GM18499 (cell line): ENCODE measurements at regions not wholly inside any gene's neighbourhood (a gene's known extent, or its start where the extent isn't known, plus 50 kb on each side); places are given as distances from the start of the nearest gene placed in this dataset.

Experiments
- ATAC-seq: cut with Tn5 transposase; IDR thresholded peaks from one replicate; pipeline ENCODE4 v1.9.1; 2021; ENCODE audit warnings: moderate number of reproducible peaks; ENCODE audit not compliant: insufficient read depth, unreplicated experiment

DNA sequence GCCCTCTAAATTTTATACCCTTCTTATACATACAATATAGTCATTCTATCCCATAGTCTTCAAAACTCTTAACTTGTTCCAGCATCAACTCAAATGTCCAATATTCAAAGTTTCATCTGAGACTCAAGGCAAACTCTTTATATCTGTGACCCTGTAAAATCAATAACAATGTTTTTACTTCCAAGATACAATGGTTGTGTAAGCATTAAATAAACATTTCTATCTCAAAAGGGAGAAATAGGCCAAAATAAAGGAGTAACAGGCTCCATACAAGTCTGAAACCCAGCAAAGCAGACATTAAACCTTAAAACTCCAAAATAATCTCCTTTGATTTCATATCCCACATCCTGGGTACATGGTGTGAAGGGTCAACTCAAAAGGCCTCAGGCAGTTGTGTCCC lies 1299.1 kb downstream of the MRPL39 start:
- no peak for ATAC-seq

DNA sequence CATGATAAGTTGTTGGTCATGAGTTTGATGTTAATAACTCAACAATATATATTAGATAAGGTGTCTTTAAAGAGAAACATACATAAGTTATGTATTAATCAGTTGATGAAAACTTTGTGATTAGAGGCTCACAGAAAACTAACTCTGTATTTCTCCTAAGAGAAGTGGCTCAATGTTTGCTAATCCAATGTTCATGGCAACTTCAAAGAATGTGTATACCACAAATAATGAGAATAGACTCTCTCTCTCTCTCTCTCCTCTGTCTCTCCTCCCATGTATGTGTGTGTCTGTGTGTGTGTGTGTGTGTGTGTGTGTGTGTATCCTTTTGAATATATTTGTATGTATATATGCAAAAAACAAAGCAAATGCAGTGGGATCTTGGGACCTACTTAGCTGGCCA lies 1304.9 kb downstream of the MRPL39 start:
- no peak for ATAC-seq

DNA sequence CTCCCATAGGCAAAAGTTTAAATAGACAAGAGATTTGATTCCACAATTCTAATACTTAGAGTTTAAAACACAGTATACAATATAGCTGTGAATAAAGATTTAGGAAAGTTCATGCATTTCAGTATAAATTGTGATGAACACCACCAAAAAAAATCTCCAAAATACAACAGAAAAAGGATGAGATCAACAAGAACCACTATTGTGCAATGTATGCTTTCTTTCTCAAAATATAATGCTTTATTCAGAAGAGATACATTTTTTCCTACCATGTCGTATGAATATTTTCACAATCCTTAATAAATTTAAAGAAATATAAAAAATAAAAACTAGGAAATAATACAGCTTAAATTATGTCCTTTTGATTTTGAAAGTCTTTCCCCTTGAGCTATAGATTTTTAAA lies 1309.2 kb downstream of the MRPL39 start:
- no peak for ATAC-seq

DNA sequence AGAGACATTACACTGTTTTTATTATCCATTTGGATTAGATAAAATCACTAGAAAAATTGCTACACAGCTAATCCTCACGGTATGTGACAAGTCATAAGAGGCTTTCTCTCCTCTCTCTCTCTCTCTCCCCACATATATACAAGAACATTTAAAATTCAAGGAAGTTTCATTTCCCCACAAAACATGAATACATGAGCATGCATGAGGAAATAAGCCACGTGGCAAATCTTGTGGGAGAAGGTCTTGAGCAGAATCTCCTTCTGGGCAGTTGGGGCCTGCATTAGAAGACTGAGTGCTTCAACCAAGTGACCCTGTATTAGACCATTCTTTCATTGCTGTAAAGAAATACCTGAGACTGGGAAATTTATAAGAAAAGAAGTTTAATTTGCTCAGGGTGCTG lies 1313.1 kb downstream of the MRPL39 start:
- ATAC-seq, result no peak

DNA sequence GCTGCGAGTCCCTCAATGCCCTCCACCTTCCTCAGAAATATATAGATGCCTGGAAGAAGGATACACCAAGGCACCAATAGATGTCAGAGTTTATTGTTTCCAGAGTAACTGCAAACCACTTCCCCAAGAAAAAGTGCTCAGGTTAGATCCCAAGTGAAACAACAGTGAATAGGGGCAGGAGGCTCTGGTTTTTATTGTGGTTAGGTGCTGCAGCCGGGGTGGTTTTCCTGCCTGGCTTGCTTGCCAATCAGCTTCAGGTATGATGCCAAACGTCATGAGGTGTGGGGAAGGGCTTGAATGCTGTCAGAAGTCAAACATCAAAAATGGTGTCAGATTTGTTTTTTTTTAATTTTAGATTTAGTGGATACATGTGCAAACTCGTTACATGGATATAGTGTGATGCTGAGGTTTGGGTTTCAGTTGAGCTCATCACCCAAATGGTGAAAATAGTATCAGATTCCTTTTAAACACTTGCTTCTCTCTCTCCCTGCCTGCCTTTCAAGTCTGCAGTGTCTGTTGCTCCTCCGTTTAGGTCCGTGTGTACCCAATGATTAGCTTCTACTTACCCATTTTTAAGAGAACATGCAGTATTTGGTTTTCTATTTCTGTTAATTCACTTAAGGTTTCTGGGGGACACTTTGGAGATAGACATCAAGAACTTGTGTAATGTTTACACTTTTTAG lies 1317.0 kb downstream of the MRPL39 start:
- ATAC-seq, result no peak

DNA sequence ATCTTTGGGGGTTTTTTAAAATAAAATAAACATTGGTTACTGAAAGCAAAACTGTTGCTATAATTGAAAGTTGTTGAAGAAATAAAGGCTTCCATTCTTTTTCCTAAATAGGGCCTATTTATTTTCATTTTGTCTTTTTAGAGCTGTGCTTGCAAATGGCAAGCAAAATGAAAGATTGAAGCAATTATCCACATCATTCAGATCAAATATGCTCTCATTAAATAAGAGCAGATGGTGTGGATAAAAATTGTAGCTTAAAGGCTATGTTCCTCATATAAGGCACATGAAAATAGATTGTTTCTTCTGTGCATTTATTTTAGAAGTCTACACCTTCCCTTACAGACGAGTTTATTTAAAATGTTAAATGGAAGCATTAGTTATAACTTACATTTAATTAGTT lies 1317.7 kb downstream of the MRPL39 start:
- ATAC-seq, result no peak

DNA sequence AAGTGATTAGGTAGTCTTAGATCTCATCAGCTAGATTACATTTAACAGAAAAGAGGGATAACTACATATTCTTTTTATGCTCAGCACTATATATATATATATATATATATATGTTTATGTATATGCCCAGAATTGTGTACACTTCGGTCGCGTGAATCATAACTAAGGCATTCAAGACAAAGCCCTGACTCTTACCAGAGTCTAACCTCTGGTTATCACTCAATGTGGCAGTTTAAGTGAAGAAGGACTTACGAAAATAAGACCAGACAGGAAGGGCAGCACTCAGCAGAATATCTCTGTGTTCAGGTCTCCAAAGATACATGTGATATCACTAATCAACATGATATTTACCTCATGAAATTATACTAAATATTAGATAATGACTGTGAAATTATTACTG lies 1326.7 kb downstream of the MRPL39 start:
- ATAC-seq, result no peak

DNA sequence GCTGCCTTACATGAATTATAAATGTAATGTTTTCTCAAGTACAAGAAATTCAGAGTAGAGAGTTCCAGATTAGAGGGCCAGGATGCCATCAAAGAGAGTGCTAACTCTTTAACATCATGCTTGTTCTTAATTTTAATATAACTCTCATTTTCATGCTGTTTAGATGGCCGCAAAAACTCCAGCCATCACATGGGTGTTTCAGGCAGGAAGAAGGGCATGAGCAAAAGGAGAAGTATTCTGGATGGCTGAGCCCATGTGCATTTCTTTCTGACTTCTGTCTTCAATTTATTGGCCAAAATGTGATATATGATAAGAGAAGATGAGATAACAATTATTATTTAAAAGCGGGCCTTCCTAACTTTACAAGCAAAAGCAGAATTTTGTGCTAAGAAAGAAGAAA lies 1328.6 kb downstream of the MRPL39 start:
- ATAC-seq, result no peak

DNA sequence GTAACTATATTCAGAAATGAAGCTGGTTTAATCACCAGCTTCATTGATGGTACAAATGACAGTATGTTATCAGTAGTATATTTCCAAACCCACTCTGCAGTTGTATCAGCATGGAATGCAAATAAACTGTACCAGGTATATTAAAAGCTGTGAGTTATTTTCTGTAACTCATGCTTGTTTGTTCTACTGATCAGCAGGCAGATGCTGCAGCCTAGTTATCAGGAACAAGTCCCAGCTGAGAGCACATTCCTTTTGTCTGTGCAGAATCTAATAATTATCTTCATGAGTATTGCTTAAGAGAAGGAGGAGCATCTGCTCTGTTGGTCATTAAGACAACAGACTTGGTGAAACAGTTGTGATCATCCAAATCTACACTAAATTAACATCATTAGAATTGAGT lies 1331.1 kb downstream of the MRPL39 start:
- ATAC-seq, result no peak

DNA sequence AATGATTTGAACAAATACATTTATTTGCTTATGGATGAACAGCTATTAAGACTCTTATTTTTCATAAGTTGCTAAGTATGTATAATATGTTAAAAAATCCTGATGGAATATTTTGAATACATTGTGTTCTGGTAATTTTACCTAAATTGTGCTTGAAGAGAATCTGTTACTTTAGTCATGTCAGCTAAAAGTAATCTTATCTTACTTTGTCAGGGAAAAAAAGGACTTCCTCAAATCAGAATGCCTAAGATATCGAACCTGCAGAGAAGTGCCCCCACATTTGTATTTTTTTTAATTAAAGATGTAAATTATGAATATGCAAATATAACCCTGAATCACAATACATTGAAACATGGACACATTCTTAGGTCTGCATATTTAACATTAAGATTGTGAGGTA lies 1331.7 kb downstream of the MRPL39 start:
- ATAC-seq, result no peak

DNA sequence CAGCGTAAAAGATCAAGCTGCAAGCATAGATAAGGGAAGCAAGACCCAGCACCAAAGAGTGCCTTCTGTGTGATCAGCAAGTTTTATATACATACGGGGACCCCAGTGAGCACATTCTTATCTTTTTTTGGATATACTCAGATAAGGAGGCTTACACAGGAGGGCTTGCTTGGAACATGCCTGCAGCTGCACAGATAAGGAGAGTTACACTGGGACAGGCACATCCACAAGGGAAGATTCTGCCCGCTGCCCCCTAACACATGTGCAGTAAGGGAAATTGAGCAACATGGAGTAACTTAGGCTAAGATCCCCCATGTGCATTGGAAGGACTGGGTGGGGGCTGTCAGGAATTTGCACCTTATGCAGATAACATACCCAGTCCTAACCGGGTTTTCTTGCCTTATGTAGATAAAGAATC lies 1334.8 kb downstream of the MRPL39 start:
- no peak for ATAC-seq

DNA sequence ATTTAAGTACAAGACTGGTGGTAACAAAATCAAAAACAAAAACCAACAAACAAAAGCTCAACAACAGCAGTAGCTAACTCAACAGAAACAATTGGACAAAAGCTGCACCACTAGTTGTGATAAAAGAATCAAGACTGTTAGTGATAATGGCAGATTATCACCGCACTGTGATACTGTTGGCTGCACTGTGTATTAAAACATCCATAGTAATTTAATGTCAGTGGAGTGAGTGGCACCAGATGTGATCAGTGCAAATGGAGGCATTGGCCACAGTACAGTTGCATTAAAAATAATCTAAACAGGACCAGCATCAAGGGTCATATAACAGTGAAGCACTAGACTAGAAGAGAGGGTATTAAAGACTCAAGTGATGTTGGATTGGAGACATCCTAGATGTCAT lies 1341.3 kb downstream of the MRPL39 start:
- no peak for ATAC-seq

DNA sequence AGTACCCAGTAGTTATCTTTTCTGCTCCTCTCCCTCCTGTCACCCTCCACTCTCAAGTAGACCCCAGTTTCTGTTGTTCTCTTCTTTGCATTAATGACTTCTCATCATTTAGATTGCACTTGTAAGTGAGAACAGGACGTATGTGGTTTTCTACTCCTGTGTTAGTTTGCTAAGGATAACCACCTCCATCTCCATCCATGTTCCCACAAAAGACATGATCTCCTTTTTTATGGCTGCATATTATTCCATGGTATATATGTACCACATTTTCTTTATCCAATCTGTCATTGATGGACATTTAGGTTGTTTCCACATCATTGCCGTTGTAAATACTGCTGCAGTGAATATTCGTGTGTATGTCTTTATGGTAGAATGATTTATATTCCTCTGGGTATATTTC lies 1346.5 kb downstream of the MRPL39 start:
- ATAC-seq, result no peak

DNA sequence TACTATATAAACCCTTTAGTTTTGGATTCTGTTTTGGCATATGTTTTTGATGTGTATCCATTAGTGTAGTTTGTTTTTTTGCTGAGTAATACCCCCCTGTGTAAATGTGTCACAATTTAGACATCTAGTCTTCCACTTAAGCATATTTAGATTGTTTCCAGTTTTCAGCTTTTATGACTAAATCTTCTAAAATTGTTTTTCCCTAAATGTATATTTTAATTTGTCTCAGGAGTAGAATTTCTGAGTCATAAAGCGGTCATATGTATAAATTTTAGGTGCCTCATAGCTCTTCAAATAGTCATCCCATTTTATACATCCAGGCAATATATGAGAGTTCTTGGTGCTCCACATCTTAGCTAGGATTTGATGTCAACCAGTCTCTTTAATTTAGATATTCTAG lies 1348.0 kb downstream of the MRPL39 start:
- ATAC-seq, result no peak

DNA sequence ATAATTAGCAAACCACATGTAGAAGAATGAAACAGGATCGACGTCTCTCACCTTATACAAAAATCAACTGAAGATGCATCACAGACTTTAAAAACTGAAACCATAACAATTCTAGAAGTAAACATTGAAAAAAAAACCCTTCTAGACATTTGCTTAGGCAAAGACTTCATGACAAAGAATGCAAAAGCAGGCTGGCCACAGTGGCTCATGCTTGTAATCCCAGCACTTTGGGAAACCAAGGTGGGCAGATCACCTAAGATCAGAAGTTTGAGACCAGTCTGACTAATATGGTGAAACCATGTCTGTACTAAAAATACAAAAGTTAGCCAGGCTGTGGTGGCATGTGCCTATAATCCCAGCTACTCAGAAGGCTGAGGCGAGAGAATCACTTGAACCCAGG lies 1351.7 kb downstream of the MRPL39 start:
- no peak for ATAC-seq

DNA sequence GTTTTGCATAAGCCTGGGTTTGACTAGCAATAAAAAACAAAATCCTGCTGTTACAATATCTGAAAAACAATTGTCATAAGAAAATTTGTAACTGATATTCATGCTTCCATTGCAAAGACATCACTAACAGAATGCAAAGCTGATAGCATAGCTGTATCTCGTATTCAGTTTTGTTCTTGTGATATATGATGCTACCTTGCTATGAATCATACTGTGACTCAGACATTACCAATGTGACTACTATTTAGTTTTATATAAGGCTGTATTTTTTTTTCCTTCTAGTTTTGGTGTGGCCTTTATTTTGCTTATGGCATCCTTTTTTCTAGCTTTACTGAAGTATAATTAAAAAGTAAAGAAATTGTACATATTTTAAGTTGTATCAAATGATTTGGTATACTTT lies 1381.8 kb downstream of the MRPL39 start:
- no peak for ATAC-seq

DNA sequence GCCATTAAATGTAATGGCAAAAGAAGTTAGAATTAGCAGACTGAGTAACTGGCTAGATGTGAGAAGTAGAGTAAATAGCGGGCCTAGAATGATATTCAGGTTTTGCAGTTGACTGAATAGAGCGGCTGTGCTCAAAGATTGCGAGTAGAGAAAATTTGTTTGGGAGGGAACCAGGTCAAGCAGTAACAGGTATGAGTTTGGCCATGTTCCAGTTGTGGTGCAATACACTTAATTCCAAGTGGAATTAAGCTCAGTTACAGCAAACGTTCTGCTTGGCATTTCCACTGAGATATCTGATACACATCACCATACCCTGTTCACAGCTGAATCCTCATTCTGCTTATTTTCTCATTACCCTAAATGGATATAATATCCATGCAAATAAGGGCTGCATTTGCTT lies 1382.9 kb downstream of the MRPL39 start:
- ATAC-seq, result no peak

DNA sequence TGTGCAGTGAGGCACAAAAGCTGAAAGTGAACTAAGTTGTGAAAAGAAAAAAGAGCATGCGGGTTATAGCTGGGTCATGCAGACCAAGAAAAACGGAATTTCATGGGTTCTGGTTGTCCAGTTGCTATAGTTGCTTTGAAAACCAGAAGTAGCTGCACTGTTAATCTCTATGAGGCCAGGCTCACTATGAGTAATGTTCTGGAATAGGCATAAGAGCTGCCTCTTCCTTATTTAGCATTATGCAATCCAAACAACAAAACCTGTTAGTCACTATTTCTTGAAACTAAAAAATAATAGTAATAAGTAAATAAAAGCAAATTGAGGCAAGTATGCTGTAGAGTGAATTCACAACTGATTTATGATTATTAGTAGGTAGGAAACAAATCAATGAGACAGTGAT lies 1383.7 kb downstream of the MRPL39 start:
- no peak for ATAC-seq

DNA sequence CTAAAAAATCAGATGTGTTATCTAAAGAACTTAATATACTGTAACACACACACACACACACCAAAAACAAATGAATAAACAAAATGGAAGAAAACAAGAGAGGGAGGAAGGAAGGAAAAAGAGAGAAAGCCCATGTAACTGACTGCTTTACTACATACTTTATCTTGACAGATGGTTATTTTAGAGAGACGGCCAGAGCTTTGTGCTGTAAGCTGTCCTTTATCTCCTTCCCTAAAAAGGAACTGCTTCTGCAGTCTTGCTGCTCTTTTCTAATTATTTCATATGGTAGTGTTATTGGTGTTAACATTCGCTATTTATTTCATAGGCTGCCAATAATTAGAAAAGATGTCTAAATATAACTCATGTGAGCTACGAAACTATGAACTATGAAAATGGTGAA lies 1384.6 kb downstream of the MRPL39 start:
- no peak for ATAC-seq

DNA sequence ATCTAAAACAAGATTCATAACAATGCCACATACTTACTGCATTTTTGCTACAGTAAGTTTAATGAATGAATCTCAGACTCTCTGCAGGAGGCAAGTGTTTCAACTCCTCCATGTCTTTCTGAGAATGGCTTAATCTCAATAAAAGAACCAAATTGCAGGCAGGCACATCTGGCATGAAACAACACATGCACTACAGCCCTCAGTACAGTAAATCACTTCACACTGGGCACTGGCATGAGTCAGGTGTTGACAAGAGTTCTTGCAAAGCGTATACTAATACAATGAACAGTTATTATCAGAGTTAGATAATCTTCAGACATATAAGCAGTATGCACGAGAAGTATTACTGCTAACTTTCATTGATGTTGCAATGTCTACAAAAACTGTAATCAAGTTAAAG lies 1386.8 kb downstream of the MRPL39 start:
- no peak for ATAC-seq

DNA sequence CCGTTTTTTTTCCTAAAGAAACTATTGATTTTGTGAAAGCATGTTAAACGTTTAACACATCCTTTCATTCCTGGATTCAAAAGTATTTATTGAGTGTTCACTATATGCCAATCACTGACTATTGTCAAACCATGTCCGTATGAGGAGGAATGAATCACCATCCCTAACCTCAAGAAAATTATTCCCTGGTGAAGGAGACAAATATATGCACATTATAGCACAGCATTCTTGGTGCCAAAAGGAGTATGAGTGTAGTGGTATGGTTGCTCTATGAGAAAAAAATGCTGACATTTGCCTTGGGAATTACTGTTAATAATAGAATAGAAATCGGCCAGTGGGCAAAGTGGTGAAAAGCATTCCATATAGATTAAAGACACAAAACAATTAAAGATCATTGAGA lies 1390.1 kb downstream of the MRPL39 start:
- no peak for ATAC-seq

DNA sequence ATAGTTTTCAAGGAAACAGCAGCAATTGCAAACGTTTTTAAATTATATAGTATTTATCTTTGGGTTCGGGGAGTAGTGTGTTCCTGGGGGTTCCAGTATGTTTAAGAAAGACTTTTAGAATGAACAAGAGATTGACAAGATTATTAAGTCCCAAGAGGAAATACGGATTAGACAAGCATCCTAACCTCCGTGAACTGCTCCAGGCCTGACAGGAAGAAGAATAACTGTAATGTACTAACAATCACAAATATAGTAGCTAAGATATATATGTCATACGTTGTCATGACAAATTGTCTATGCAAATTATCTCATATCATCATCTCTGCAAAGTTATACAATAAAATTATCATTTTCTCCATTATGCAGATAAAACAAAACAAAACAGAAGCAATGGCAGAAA lies 1397.2 kb downstream of the MRPL39 start:
- no peak for ATAC-seq
